HT-29 (cell line): ENCODE measurements at regions not wholly inside any gene's neighbourhood (a gene's known extent, or its start where the extent isn't known, plus 50 kb on each side); places are given as distances from the start of the nearest gene placed in this dataset.
"Not testable (repeated sequence)": the region's sequence is repeated elsewhere in the genome, so short reads cannot be mapped to it uniquely, and the experiment has no call there.

Experiments
- DNase-seq: peaks from one replicate; pipeline ENCODE4 v3.0.0-alpha.2; 2015; ENCODE audit warnings: low spot score

GRCh38 chr10:78681986-78682385, 386.8 kb upstream of the ZMIZ1 start:
- not testable (repeated sequence) for DNase-seq

- no peak for DNase-seq
These were observed 383.8 kb upstream of the ZMIZ1 start for GRCh38 chr10:78684947-78685346.

GRCh38 chr10:78685466-78686103, 383.2 kb upstream of the ZMIZ1 start:
- DNase-seq, result no peak

GRCh38 chr10:78686444-78687060, 382.2 kb upstream of the ZMIZ1 start:
- DNase-seq, result no peak

- no peak for DNase-seq
These were observed 381.1 kb upstream of the ZMIZ1 start for GRCh38 chr10:78687626-78688025.

GRCh38 chr10:78688230-78688900, 380.4 kb upstream of the ZMIZ1 start:
- no peak for DNase-seq

GRCh38 chr10:78688901-78689583, 379.7 kb upstream of the ZMIZ1 start:
- DNase-seq, result no peak

- DNase-seq, result no peak
These were observed 379.2 kb upstream of the ZMIZ1 start for GRCh38 chr10:78689584-78689935.

- DNase-seq, result no peak
These were observed 378.2 kb upstream of the ZMIZ1 start for GRCh38 chr10:78690354-78691111.

- DNase-seq, result no peak
These were observed 377.3 kb upstream of the ZMIZ1 start for GRCh38 chr10:78691301-78692030.

- no peak for DNase-seq
These were observed 376.7 kb upstream of the ZMIZ1 start for GRCh38 chr10:78692071-78692470.

- no peak for DNase-seq
These were observed 372.9 kb upstream of the ZMIZ1 start for GRCh38 chr10:78695846-78696245.

GRCh38 chr10:78696791-78697395, 371.9 kb upstream of the ZMIZ1 start:
- no peak for DNase-seq

GRCh38 chr10:78699971-78700370, 368.8 kb upstream of the ZMIZ1 start:
- DNase-seq, result no peak

- DNase-seq, result peak; percentile 19
These were observed 368.4 kb upstream of the ZMIZ1 start for GRCh38 chr10:78700413-78700812.

- no peak for DNase-seq
These were observed 367.8 kb upstream of the ZMIZ1 start for GRCh38 chr10:78700816-78701520.

GRCh38 chr10:78702186-78702585, 366.6 kb upstream of the ZMIZ1 start:
- no peak for DNase-seq

- DNase-seq, result no peak
These were observed 365.9 kb upstream of the ZMIZ1 start for GRCh38 chr10:78702876-78703275.

GRCh38 chr10:78703593-78703992, 365.2 kb upstream of the ZMIZ1 start:
- DNase-seq, result no peak

- DNase-seq, result no peak
These were observed 362.5 kb upstream of the ZMIZ1 start for GRCh38 chr10:78706256-78706655.
